Upper lobe of left lung (tissue), 6 donors: ENCODE measurements at regions not wholly inside any gene's neighbourhood (a gene's known extent, or its start where the extent isn't known, plus 50 kb on each side); places are given as distances from the start of the nearest gene placed in this dataset.

ENCODE experiments used
- ATAC-seq, 2 donors: fragments of 200-7000 bp; cut with Tn5 transposase; one replicate each; pipeline ENCODE4 v1.9.1; 2022; ENCODE audit warnings: mild to moderate bottlenecking in 2 of 2, moderate library complexity in 2 of 2; ENCODE audit not compliant: low FRiP score in 2 of 2
- DNase-seq, 2 donors: peaks; one replicate each; pipeline ENCODE4 v3.0.0-alpha.2; 2019 to 2020
- H3K27ac ChIP-seq, 4 donors: fragments of 200-600 bp; sonication (generic); one replicate each; pipeline ENCODE4 v1.5.1; 2016 to 2019
- H3K27me3 ChIP-seq, 4 donors: fragments of 200-600 bp; sonication (generic); one replicate each; pipeline ENCODE4 v1.5.1; 2017 to 2019
- H3K36me3 ChIP-seq, 4 donors: fragments of 200-600 bp; sonication (generic); one replicate each; pipeline ENCODE4 v1.5.1; 2016 to 2019
- H3K4me1 ChIP-seq, 4 donors: fragments of 200-600 bp; sonication (generic); one replicate each; pipeline ENCODE4 v1.5.1; 2018 to 2019
- H3K4me3 ChIP-seq, 4 donors: fragments of 200-600 bp; sonication (generic); one replicate each; pipeline ENCODE4 v1.5.1; 2017 to 2019; ENCODE audit warnings: mild to moderate bottlenecking in 2 of 4, moderate library complexity in 1 of 4
- H3K9me3 ChIP-seq, 4 donors: fragments of 200-600 bp; sonication (generic); one replicate each; pipeline ENCODE4 v1.5.1; 2018 to 2019
- EP300 ChIP-seq, 4 donors: sonication (generic); formaldehyde crosslinking; IDR thresholded peaks; one replicate each; pipeline ENCODE4 v1.5.1; 2017; ENCODE audit warnings: antibody characterized with exemption in 4 of 4, control low read depth in 2 of 4
- POLR2A ChIP-seq, 4 donors: fragments of 450-650 bp; IDR thresholded peaks; one replicate each; pipeline ENCODE4 v1.5.1; 2016 to 2017; ENCODE audit warnings: antibody characterized with exemption in 4 of 4, mild to moderate bottlenecking in 2 of 4
- POLR2AphosphoS5 ChIP-seq, 2 donors: sonication (generic); formaldehyde crosslinking; IDR thresholded peaks; one replicate each; pipeline ENCODE4 v1.5.1; 2017; ENCODE audit warnings: antibody characterized with exemption in 2 of 2
- WGBS, 2 donors: methylation state at CpG; one replicate each; pipeline ENCODE4 v1.1.5; 2017 to 2018; 5-methylcytosine and 5-hydroxymethylcytosine counted together
- TF ChIP-seq, protein P1 (sequence below), 6 experiments: fragments of 450-650 bp in 4 of 6; fragments of 200-600 bp in 2 of 6; sonication (generic) in 2 of 6; IDR thresholded peaks; one replicate each; pipeline ENCODE4 v1.5.1; 2016 to 2019; ENCODE audit warnings: antibody characterized with exemption in 6 of 6
- donor health status: DM: no; HTN: no; CAD: no; lungs with moderate emphysema.
- donor health status: DM: no; HTN: yes; CAD: no; lungs with severe emphysema.

DNA sequence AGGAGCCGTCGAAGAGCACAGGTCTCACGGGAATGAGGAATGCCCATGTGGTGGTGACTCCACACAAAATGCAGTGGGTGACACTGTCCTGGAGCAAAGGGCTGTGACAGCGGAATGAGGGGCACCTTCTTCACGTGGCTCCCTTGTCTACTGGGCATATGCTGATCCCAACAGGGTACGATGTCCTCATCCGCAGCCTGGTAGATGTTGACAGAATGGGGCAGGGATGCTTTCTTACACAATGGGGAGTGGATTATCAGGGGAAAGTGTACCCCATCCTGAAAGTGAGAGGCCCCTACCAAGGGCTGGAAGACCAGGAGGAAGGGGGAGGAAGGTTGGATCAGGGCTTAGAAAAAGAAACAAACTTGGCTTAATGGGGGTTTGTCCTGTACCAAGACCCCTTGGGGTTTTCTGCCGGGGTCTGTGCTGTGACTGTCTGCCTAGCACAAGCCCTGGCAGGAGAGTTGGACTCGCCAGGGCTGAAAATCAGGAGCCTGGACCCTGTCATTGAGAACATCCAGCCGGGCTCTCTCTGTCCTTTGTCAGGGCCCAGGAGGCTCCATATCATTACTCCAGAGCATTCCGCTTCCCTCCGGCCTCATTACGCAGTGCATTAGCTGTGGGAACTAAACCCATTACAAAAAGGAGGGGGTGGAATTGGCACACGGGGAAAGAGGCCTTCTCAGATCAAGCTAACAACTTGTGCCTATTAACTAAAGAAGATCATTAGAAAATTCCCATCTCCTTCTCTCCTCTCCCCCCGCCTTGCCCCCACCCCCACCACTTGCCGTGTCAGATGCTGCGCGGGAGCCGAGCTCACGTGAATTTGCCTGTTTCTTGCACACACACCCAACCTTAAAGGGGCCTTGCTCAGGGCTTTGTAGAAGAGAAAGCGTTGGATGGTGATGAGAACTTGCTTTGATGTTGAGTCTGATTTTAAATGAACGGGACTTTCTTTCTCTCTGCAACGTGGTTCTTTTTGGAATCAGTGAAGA is 171.8 kb upstream of the PARP11 start:
- ATAC-seq (no peak), DNase-seq (no peak)
- no peaks in the 10 kb centered on the region for H3K4me1 ChIP-seq
- no peak overlapping the region for H3K27ac ChIP-seq
- H3K4me3 ChIP-seq, result no peak overlapping the region
- H3K27me3 ChIP-seq, result no peaks in the 10 kb centered on the region
- TF ChIP-seq, protein P1, sequence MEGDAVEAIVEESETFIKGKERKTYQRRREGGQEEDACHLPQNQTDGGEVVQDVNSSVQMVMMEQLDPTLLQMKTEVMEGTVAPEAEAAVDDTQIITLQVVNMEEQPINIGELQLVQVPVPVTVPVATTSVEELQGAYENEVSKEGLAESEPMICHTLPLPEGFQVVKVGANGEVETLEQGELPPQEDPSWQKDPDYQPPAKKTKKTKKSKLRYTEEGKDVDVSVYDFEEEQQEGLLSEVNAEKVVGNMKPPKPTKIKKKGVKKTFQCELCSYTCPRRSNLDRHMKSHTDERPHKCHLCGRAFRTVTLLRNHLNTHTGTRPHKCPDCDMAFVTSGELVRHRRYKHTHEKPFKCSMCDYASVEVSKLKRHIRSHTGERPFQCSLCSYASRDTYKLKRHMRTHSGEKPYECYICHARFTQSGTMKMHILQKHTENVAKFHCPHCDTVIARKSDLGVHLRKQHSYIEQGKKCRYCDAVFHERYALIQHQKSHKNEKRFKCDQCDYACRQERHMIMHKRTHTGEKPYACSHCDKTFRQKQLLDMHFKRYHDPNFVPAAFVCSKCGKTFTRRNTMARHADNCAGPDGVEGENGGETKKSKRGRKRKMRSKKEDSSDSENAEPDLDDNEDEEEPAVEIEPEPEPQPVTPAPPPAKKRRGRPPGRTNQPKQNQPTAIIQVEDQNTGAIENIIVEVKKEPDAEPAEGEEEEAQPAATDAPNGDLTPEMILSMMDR (IDR thresholded peaks at IDR 0.05), result no peak
- TF ChIP-seq POLR2AphosphoS5 (IDR thresholded peaks at IDR 0.05) (no peak), POLR2A (IDR thresholded peaks at IDR 0.05) (no peak), EP300 (IDR thresholded peaks at IDR 0.05) (no peak)
- no peaks in the 10 kb centered on the region for H3K9me3 ChIP-seq
- H3K36me3 ChIP-seq, result no peaks in the 10 kb centered on the region
- 85% methylated on average over 23 of the region's 23 CpGs for WGBS, 2 donors

DNA sequence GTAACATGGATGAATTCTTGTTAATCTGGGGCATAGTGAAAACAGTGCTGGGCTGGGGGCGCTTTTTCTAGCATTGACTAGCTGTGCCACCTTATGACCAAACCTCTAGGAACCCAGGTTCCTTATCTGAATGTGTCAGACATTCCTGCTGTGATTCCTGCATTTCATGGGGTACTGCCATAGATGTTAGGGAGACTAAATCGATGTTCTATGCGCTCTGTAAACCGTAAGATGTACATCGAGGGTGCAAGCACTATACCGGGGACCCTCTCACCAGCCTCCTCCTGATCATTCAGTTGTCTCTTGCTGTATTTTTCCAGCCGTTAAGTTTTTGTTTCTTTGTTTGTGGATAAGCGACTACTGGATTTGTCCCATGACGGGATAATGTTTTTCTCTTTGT is 170.9 kb upstream of the PARP11 start:
- no peaks in the 10 kb centered on the region for H3K4me1 ChIP-seq
- TF ChIP-seq POLR2A (IDR thresholded peaks at IDR 0.05) (no peak), EP300 (IDR thresholded peaks at IDR 0.05) (no peak), POLR2AphosphoS5 (IDR thresholded peaks at IDR 0.05) (no peak)
- TF ChIP-seq, protein P1 (IDR thresholded peaks at IDR 0.05), result no peak
- ATAC-seq (no peak), DNase-seq (no peak)
- no peaks in the 10 kb centered on the region for H3K36me3 ChIP-seq
- H3K9me3 ChIP-seq, result no peaks in the 10 kb centered on the region
- no peak overlapping the region for H3K4me3 ChIP-seq
- no peaks in the 10 kb centered on the region for H3K27me3 ChIP-seq
- 93 to 97% methylated on average over 9 of the region's 9 CpGs for WGBS, 2 donors
- no peak overlapping the region for H3K27ac ChIP-seq

DNA sequence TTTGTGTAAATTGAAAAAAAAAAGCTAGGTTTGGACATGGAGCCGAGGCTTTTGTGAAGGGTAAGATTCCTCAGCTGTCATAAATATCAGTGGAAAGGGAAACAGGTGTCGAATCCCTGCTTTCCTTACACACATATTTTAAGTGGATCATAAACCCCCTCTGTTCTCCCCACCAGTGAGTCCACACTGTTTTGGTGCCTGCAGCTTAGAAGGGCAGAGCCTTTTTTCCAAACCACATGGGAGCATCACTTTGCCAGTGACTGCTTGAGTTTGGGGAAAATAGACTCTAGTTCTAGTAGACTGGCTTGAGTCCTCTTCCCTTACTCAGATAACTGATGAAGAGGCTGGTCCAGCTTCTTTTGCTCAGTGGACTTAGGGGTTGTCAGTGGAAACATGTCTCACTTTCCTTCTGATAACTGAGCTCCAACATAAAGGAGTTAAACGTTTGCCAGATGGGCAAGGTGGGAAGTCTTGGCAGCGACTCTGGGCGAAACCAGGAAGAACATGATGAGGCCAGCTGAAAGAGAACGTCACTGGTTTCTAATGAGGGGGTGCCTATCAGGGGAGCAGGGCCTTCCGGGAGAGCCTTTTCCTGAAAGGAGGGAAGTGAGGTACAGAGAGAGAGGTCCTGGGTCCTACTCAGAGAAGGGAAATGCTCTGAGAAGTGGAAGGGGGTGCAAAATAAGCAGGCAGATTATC is 168.1 kb upstream of the PARP11 start:
- DNase-seq, result no peak
- Histone ChIP-seq H3K9me3 (no peaks in the 10 kb centered on the region), H3K4me1 (peaks cover 0 to 6% (median 1%) of the 10 kb centered on the region in 4 donors), H3K27me3 (no peaks in the 10 kb centered on the region), H3K27ac (no peak overlapping the region), H3K36me3 (no peaks in the 10 kb centered on the region), H3K4me3 (no peak overlapping the region)
- WGBS, 2 donors, result 60 to 62% methylated on average over 7 of the region's 7 CpGs
- TF ChIP-seq EP300 (IDR thresholded peaks at IDR 0.05) (no peak), POLR2A (IDR thresholded peaks at IDR 0.05) (no peak), POLR2AphosphoS5 (IDR thresholded peaks at IDR 0.05) (no peak)
- TF ChIP-seq, protein P1 (IDR thresholded peaks at IDR 0.05), result no peak
- no peak for ATAC-seq

DNA sequence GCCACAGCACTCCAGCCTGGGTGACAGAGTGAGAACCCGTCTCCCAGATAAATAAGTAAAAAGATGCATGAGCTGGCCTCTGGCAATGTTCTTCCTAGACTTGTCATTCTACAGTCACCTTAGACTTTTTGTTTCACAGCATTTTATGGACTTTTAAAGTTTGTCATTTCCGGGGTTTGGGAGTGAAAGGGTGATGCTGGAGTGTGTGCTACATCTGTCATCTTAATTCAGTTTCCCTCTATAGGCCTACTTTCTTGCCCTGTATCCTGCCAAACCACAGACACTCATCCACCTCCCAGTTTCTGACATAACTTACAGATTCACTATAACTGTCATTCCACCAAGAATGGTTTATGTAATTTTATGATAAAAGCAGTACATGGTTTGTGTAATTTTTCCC is 166.7 kb upstream of the PARP11 start:
- Histone ChIP-seq H3K9me3 (no peaks in the 10 kb centered on the region), H3K4me1 (peaks cover 0 to 6% (median 1%) of the 10 kb centered on the region in 4 donors), H3K27ac (no peak overlapping the region), H3K36me3 (no peaks in the 10 kb centered on the region), H3K4me3 (no peak overlapping the region), H3K27me3 (no peaks in the 10 kb centered on the region)
- WGBS, 2 donors, result 87 to 95% methylated on average over 2 of the region's 2 CpGs
- no peak for DNase-seq
- no peak for TF ChIP-seq POLR2AphosphoS5 (IDR thresholded peaks at IDR 0.05)
- TF ChIP-seq POLR2A (IDR thresholded peaks at IDR 0.05), result no peak
- TF ChIP-seq, protein P1 (IDR thresholded peaks at IDR 0.05), result no peak
- TF ChIP-seq EP300 (IDR thresholded peaks at IDR 0.05), result no peak
- no peak for ATAC-seq
